NCI-H774 (cell line): ENCODE measurements at regions not wholly inside any gene's neighbourhood (a gene's known extent, or its start where the extent isn't known, plus 50 kb on each side); places are given as distances from the start of the nearest gene placed in this dataset.

Experiments used
- DNase-seq: peaks from one replicate; lab custom pipeline; 2025; lab: John Stamatoyannopoulos, UW

GRCh38 chr12:13288937-13289652 is 92.6 kb downstream of the EMP1 start:
- no peak for DNase-seq

GRCh38 chr12:13288501-13288900 is 92.0 kb downstream of the EMP1 start:
- no peak for DNase-seq

DNA sequence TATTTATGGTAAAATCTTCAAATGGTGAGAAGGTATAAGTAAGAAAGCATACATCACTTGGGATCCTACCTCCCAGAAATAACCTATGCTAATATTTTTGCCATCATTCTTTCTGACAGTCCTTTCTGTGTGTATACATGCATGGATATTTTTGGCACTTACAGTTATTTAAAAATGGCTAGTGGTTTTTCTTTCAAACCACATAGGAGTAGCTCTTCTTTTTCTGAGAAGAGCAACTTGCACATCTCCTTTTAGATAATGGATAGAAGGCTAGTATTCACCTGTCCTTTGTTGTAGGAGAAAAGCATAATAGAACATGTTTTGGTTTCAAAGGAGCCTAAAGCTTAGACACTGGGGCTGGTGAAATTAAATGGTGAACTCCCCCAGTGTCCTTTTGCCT is 87.3 kb downstream of the EMP1 start:
- no peak for DNase-seq

DNA sequence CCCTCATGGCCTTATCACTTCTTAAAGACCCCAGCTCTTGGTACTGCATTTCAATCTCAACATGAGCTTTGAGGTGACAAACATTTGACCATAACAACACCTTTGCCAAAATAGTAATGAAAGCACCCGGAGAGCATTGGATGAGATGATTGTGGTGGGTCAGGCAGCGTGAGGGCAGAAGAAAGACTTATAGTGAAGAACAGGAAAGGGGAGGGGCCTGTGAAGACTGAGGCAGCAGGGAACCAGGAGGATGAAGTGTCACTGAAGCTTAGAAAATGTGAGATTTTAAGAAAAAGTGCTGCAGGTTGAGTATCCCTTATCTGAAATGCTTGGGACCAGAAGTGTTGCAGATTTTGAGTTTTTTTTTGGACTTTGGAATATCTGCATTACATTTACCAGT is 86.3 kb downstream of the EMP1 start:
- DNase-seq: no peak

GRCh38 chr12:13278249-13278787 is 81.8 kb downstream of the EMP1 start:
- DNase-seq: peak; percentile 16

DNA sequence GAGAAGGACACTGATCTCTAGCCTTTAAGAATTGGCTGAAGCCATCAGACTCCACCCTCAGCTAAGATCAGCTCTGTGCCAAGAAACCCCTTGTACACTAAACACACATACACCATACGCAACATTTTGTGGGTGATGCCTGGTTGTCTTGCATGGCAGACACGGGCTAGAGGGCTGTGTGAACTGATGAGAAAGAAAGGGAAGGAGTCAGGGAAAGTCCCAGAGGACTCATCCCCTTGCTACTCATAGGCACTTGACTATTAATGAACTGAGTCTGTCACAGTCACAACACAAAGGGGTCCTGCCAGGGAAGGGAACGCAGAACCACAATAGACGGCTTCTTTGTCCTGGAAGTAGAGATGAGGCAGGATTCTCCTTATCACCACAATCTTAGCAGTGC is 80.8 kb downstream of the EMP1 start:
- DNase-seq: no peak

DNA sequence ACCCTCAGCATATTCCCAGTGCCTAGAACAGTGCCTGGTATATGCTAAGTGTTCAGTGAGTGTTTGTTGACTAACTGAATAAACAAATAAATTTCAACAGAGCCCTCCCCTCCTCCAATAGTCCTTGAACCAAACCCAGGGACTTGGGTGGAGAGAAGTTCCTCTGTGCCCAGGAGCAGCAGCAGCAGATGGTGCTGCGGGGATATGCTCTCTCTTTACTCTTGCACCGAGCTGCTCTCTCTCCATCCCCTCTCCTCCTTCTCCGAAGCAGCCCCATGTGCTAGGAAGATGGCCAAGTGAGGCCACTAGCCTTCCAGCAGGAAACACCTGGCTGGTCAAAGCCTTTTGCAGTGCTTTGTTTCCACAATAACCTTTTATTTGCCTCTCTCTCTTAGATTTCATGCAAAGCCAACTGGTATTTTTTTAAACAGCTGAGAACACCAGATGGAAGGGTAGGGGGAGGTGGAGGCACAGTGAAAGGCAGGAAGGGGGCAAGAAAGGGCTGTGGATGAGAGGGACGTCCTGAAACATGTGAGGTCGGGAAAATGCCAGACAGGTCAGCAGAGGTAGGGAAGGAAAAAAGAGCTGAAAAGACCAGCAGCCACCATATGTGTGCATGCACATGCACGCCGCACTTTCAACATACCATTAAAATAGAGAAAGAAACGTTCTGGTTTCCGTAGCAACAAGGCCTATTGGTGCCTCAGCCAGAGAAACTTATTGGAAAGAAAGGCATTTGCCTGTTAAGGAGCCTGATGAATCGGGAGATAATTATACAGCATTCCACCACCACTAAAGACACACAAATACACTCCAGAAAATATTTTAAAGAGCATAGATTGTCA is 78.9 kb downstream of the EMP1 start:
- DNase-seq: no peak

- DNase-seq: no peak
Observed at GRCh38 chr12:13273850-13274249, 77.3 kb downstream of the EMP1 start.

DNA sequence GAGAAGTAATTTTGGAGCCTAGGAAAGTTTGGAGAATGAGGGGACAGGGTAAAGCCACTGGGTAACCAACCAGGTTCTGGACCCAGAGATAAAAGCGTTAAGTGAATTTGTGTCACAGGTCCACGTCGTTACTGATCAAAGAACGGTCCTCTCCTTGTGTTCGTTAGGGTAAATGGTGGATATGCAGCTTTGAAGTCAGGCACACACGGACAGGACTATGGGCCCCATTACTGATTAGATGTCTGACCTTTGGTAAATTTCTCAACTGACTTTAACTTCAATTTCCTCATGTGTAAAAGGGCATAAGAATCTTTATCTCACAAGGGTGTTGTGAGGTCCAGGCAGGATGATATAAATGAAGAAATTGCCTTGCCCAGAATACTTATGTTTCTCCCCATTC is 76.6 kb downstream of the EMP1 start:
- no peak for DNase-seq

- no peak for DNase-seq
Observed at GRCh38 chr12:13270817-13271216, 74.3 kb downstream of the EMP1 start.
